ENCODE measurements at regions not wholly inside any gene's neighbourhood (a gene's known extent, or its start where the extent isn't known, plus 50 kb on each side); places are given as distances from the start of the nearest gene placed in this dataset.

- no peaks in the 10 kb centered on the region for H3K27me3 ChIP-seq (ENCODE audit: control insufficient read depth, insufficient read depth, low read length)
- in situ Hi-C loops (cut with HindIII; ENCODE audit: low pct_unique_long_range_greater_than_20kb, low sequenced_read_pairs), result no loop called here
- H3K4me3 ChIP-seq (ENCODE audit: low read depth in 2 of 2, low read length in 2 of 2), result no peak overlapping the region
- DNase-seq (ENCODE audit: low read depth, low spot score) (no peak), ATAC-seq (no peak)
- intact Hi-C loops (cut with micrococcal nuclease; ENCODE audit: unreplicated experiment), result no loop called here
- TF ChIP-seq CTCF (IDR thresholded peaks at IDR 0.05) (no peak), POLR2AphosphoS5 (IDR thresholded peaks at IDR 0.05; ENCODE audit: low read depth, low read length) (no peak), REST (IDR thresholded peaks at IDR 0.05; ENCODE audit: insufficient read depth in 1 of 2, low read depth in 2 of 2, low read length in 1 of 2) (no peak), TCF7L2 (IDR thresholded peaks at IDR 0.05; ENCODE audit: low read depth, low read length) (no peak), SIN3A (IDR thresholded peaks at IDR 0.05; ENCODE audit: borderline replicate concordance, insufficient read depth, low read depth, low read length) (no peak)
- ChIA-PET POLR2A (interaction anchor here (0.6 kb wide), 1 partner anchor 33 kb away, joined by 3 read pairs; no protein-coding TSS in a partner anchor), CTCF (no interaction called here)
- no TSS peak for BruUV-seq (replicated peaks)
- no peaks in the 10 kb centered on the region for H3K36me3 ChIP-seq (ENCODE audit: control insufficient read depth, insufficient read depth, low read length)
- no peaks in the 10 kb centered on the region for H3K9me3 ChIP-seq (ENCODE audit: control insufficient read depth, insufficient read depth, low read depth, low read length)
- H3K27ac ChIP-seq (ENCODE audit: low read length), result no peak overlapping the region
- H3K4me1 ChIP-seq (ENCODE audit: control insufficient read depth, insufficient read depth, low read length), result no peaks in the 10 kb centered on the region; the same call in 1 of the 2 replicates
These were observed 289.8 kb downstream of the PCDH7 start for GRCh38 chr4:31009926-31010325.

- no peak for ATAC-seq
- Histone ChIP-seq H3K27ac (ENCODE audit: low read length) (no peak overlapping the region), H3K9me3 (ENCODE audit: control insufficient read depth, insufficient read depth, low read depth, low read length) (no peaks in the 10 kb centered on the region), H3K36me3 (ENCODE audit: control insufficient read depth, insufficient read depth, low read length) (no peaks in the 10 kb centered on the region), H3K4me3 (ENCODE audit: low read depth in 2 of 2, low read length in 2 of 2) (no peak overlapping the region), H3K27me3 (ENCODE audit: control insufficient read depth, insufficient read depth, low read length) (no peaks in the 10 kb centered on the region), H3K4me1 (ENCODE audit: control insufficient read depth, insufficient read depth, low read length) (no peaks in the 10 kb centered on the region; the same call in 1 of the 2 replicates)
- in situ Hi-C loops (cut with HindIII; ENCODE audit: low pct_unique_long_range_greater_than_20kb, low sequenced_read_pairs) (no loop called here), intact Hi-C loops (cut with micrococcal nuclease; ENCODE audit: unreplicated experiment) (no loop called here)
- DNase-seq (ENCODE audit: low read depth, low spot score), result no peak
- ChIA-PET POLR2A (no interaction called here), CTCF (no interaction called here)
- BruUV-seq (replicated peaks), result no TSS peak
- TF ChIP-seq POLR2AphosphoS5 (IDR thresholded peaks at IDR 0.05; ENCODE audit: low read depth, low read length) (no peak), TCF7L2 (IDR thresholded peaks at IDR 0.05; ENCODE audit: low read depth, low read length) (no peak), SIN3A (IDR thresholded peaks at IDR 0.05; ENCODE audit: borderline replicate concordance, insufficient read depth, low read depth, low read length) (no peak), REST (IDR thresholded peaks at IDR 0.05; ENCODE audit: insufficient read depth in 1 of 2, low read depth in 2 of 2, low read length in 1 of 2) (no peak), CTCF (IDR thresholded peaks at IDR 0.05) (no peak)
These were observed 295.0 kb downstream of the PCDH7 start for GRCh38 chr4:31015123-31015522.

All from Panc1 (cell line).